C4-2B (cell line): ENCODE measurements at regions not wholly inside any gene's neighbourhood (a gene's known extent, or its start where the extent isn't known, plus 50 kb on each side); places are given as distances from the start of the nearest gene placed in this dataset.

Experiments
- H3K27ac ChIP-seq: fragments of 450-650 bp; 2 replicates; pipeline ENCODE4 v1.5.1; 2017
- ZFX ChIP-seq: fragments of 450-650 bp; IDR thresholded peaks from 2 replicates; pipeline ENCODE4 v1.6.1; 2017
- TF ChIP-seq, protein P1 (sequence below): fragments of 450-650 bp; conservative IDR thresholded peaks from 2 replicates; pipeline ENCODE4 v1.5.1; 2017; ENCODE audit warnings: mild to moderate bottlenecking

DNA sequence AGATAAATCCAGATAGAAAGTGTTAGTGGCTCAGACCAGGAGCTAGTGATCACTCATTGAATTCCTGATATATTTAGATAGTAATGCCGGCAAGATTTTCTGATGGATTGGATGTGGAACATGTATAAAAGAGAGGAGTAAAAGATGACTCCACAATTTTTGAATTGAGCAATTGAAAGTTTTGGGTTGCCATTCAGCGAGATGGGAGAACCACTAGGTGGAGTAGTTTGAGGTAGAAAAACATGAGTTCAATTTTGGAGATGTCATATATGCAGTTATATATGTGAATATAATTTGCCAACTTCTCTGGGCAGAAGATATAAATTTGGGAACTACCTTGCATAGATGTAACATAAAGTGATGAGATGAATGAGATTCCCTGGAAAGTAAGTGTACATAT, 502.5 kb upstream of the SEMA6A start:
- TF ChIP-seq ZFX = no peak
- TF ChIP-seq, protein P1, sequence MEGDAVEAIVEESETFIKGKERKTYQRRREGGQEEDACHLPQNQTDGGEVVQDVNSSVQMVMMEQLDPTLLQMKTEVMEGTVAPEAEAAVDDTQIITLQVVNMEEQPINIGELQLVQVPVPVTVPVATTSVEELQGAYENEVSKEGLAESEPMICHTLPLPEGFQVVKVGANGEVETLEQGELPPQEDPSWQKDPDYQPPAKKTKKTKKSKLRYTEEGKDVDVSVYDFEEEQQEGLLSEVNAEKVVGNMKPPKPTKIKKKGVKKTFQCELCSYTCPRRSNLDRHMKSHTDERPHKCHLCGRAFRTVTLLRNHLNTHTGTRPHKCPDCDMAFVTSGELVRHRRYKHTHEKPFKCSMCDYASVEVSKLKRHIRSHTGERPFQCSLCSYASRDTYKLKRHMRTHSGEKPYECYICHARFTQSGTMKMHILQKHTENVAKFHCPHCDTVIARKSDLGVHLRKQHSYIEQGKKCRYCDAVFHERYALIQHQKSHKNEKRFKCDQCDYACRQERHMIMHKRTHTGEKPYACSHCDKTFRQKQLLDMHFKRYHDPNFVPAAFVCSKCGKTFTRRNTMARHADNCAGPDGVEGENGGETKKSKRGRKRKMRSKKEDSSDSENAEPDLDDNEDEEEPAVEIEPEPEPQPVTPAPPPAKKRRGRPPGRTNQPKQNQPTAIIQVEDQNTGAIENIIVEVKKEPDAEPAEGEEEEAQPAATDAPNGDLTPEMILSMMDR = peak; percentile 74
- no peak overlapping the region for H3K27ac ChIP-seq

DNA sequence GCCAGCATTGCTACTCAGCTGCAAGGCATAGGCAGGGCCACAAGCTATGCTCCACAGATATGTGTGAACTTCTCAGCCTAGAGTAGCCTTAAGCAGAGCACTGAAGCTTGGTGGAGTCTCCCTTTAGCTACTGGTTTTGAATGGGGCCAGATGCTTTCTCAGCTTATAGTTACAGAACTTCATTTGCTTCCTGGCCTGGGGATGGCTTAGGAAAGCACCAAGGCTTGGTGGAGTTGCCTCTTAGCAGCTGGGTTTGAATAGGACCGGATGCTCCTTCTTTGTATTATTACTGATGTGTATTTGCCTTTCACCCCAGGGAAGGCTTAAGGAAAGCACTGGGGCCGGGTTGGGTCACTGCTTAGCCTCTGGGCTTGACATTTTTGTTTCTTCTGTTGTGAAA, 497.8 kb upstream of the SEMA6A start:
- no peak overlapping the region for H3K27ac ChIP-seq
- TF ChIP-seq ZFX = no peak
- TF ChIP-seq, protein P1 = no peak

DNA sequence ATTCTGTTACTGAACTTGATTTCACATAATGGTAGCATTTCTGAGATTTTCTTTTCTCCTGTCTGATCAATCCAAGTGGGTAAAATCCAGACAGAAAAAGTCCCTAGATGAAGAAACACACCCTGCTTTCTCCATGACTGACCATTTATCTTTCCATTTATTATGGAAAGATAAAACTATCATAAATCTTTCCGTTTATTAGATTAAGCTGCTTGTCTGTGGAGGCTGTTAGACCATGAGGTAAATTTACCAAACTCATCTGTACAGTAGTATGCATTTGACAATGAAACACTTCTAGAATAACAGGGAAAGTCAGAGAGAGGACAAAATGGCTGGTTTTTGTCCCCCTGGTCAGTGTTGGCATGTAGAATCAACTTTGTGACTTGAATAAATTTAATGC, 491.2 kb upstream of the SEMA6A start:
- TF ChIP-seq ZFX = no peak
- TF ChIP-seq, protein P1 = no peak
- H3K27ac ChIP-seq = no peak overlapping the region

DNA sequence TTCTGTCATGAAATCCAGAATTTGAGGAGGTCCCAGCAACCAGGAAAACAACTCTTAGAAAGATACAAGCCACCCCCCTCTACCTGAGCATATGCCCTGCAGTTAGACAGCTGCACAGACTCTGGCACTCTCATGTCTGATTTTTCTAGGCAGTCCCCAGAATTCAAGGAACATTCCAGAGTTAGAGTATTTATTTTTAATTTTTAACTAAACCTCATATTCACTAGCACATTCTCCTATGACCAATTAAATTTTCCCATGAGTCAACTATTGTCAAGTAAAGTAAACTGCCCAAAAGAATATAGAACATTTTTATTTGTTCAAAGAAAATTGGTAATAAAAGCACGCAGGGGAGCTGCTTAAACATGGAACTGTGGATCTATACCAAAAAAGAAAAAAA, 490.5 kb upstream of the SEMA6A start:
- TF ChIP-seq ZFX = no peak
- TF ChIP-seq, protein P1 = no peak

DNA sequence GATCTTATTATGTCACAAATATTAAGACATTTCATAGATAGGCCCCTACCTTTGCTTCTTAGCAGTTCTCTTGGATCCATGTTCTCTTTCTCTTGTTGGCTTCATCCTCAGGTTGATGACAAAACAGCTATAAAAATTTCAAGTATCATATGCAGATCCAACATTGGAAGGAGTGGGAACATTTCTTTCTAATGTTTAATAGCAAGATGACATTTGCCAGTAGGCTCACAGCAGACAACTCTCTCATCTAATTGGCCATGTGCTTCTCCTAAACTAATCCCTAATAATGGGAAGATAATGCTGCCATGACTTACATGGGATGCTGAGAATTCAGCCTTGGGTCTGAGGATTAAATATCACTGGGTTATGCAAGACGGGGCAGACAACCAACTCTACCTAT, 485.5 kb upstream of the SEMA6A start:
- TF ChIP-seq, protein P1 = no peak
- no peak for TF ChIP-seq ZFX
- no peak overlapping the region for H3K27ac ChIP-seq

More for the DNA sequence above, 490.5 kb upstream of the SEMA6A start:
- no peak overlapping the region for H3K27ac ChIP-seq

DNA sequence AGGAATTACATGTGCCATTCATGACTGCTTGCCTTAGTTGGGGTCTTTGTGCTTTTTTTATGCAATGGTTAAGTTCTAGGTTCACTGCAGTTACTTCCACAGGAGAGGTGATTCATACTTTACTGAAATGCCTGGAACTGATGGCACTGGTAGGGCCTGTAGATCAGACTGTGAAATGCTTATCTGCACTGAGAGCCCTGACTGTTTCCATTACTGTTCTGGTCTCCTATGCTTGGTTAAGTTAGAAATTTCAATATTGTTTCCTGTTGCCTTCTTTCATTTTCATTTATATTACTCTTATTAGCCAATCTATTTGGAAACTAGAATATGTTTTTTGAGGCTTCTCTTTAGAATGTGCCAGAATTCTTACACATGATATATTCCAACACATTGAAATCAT, 484.1 kb upstream of the SEMA6A start:
- TF ChIP-seq, protein P1 = no peak
- TF ChIP-seq ZFX = no peak
- H3K27ac ChIP-seq = no peak overlapping the region

DNA sequence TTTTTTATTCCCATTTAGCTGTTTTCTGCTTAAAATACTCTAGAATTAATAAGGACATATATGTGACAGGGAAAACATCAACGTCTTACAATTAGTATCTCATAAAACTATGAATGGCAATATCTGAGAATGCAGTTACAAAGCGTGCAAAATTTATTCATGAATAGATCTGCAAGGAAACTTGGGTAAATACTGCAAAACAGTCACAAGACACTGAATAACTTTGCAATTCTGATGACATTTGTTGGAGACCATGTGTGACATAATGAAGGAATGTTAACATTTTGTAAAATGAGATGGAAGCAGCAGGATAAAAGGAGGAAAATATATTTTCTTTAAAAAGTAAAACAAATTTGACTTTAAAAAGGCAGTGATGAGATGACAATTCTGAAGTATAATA, 480.9 kb upstream of the SEMA6A start:
- no peak overlapping the region for H3K27ac ChIP-seq
- TF ChIP-seq, protein P1 = no peak
- TF ChIP-seq ZFX = no peak
